ENCODE measurements at regions not wholly inside any gene's neighbourhood (a gene's known extent, or its start where the extent isn't known, plus 50 kb on each side); places are given as distances from the start of the nearest gene placed in this dataset.

- H3K9me3 ChIP-seq, result no peaks in the 10 kb centered on the region
These were observed 71.1 kb upstream of the SOX5 start for GRCh38 chr12:24020397-24021163.

GRCh38 chr12:24015833-24016160, 66.3 kb upstream of the SOX5 start:
- Histone ChIP-seq H3K27ac (no peak overlapping the region), H3K4me1 (no peaks in the 10 kb centered on the region), H3K4me3 (no peak overlapping the region), H3K27me3 (no peaks in the 10 kb centered on the region), H3K9me3 (no peaks in the 10 kb centered on the region), H3K36me3 (no peaks in the 10 kb centered on the region)
- no peak for TF ChIP-seq POLR2A (IDR thresholded peaks at IDR 0.05)
- no peak for TF ChIP-seq CTCF (IDR thresholded peaks at IDR 0.05)
- no peak for DNase-seq

More at GRCh38 chr12:24020397-24021163, 71.1 kb upstream of the SOX5 start:
- Histone ChIP-seq H3K4me1 (no peaks in the 10 kb centered on the region), H3K27ac (no peak overlapping the region), H3K4me3 (no peak overlapping the region), H3K27me3 (no peaks in the 10 kb centered on the region), H3K36me3 (no peaks in the 10 kb centered on the region)
- TF ChIP-seq CTCF (IDR thresholded peaks at IDR 0.05) (no peak), POLR2A (IDR thresholded peaks at IDR 0.05) (no peak)
- no peak for DNase-seq

- no peaks in the 10 kb centered on the region for H3K27me3 ChIP-seq
- no peak for DNase-seq
- no peak for TF ChIP-seq POLR2A (IDR thresholded peaks at IDR 0.05)
- TF ChIP-seq CTCF (IDR thresholded peaks at IDR 0.05), result no peak
- no peaks in the 10 kb centered on the region for H3K4me1 ChIP-seq
- no peak overlapping the region for H3K27ac ChIP-seq
- H3K4me3 ChIP-seq, result no peak overlapping the region
- H3K36me3 ChIP-seq, result no peaks in the 10 kb centered on the region
- no peaks in the 10 kb centered on the region for H3K9me3 ChIP-seq
These were observed 65.7 kb upstream of the SOX5 start for GRCh38 chr12:24014915-24015832.

- Histone ChIP-seq H3K27me3 (no peaks in the 10 kb centered on the region), H3K9me3 (no peaks in the 10 kb centered on the region), H3K4me3 (no peak overlapping the region), H3K36me3 (no peaks in the 10 kb centered on the region), H3K4me1 (no peaks in the 10 kb centered on the region), H3K27ac (no peak overlapping the region)
- no peak for TF ChIP-seq CTCF (IDR thresholded peaks at IDR 0.05)
- no peak for TF ChIP-seq POLR2A (IDR thresholded peaks at IDR 0.05)
- no peak for DNase-seq
These were observed 64.8 kb upstream of the SOX5 start for GRCh38 chr12:24014240-24014639.

- H3K4me1 ChIP-seq, result no peaks in the 10 kb centered on the region
- no peak overlapping the region for H3K27ac ChIP-seq
- DNase-seq, result no peak
- H3K4me3 ChIP-seq, result no peak overlapping the region
- no peaks in the 10 kb centered on the region for H3K36me3 ChIP-seq
- H3K27me3 ChIP-seq, result no peaks in the 10 kb centered on the region
- TF ChIP-seq CTCF (IDR thresholded peaks at IDR 0.05), result peak in 3 of 6 experiments; percentile 34 to 48 (median 37)
- no peak for TF ChIP-seq POLR2A (IDR thresholded peaks at IDR 0.05)
- H3K9me3 ChIP-seq, result no peaks in the 10 kb centered on the region
These were observed 63.1 kb upstream of the SOX5 start for GRCh38 chr12:24012528-24012927.
